GM23338 (cell line): ENCODE measurements at regions not wholly inside any gene's neighbourhood (a gene's known extent, or its start where the extent isn't known, plus 50 kb on each side); places are given as distances from the start of the nearest gene placed in this dataset.

Source experiments
- ATAC-seq: fragments of 200-7000 bp; cut with Tn5 transposase; 3 replicates; pipeline ENCODE4 v1.9.1; 2020
- DNase-seq: peaks from one replicate; pipeline ENCODE4 v3.0.0-alpha.2; 2015; ENCODE audit warnings: low spot score
- H2AFZ ChIP-seq: fragments of 200-600 bp; sonication (generic); 2 replicates; pipeline ENCODE4 v1.8.0; 2016; ENCODE audit warnings: antibody characterized with exemption, mild to moderate bottlenecking, moderate library complexity
- H3F3A ChIP-seq: fragments of 200-600 bp; sonication (generic); replicated peaks from 2 replicates; pipeline ENCODE4 v1.8.0; 2017; ENCODE audit warnings: antibody characterized with exemption, mixed run types, low read depth
- H3K27ac ChIP-seq: fragments of 200-600 bp; sonication (generic); 2 replicates; pipeline ENCODE4 v1.6.1; 2016; ENCODE audit warnings: low read depth
- H3K27me3 ChIP-seq: fragments of 200-600 bp; sonication (generic); 2 replicates; pipeline ENCODE4 v1.8.0; 2016; ENCODE audit warnings: mild to moderate bottlenecking, mixed run types, moderate library complexity; ENCODE audit not compliant: insufficient read depth
- H3K36me3 ChIP-seq: fragments of 200-600 bp; sonication (generic); 2 replicates; pipeline ENCODE4 v1.8.0; 2016; ENCODE audit warnings: mild to moderate bottlenecking; ENCODE audit not compliant: insufficient read depth
- H3K4me1 ChIP-seq: fragments of 200-600 bp; sonication (generic); 2 replicates; pipeline ENCODE4 v1.8.0; 2016; ENCODE audit warnings: mild to moderate bottlenecking, moderate library complexity; ENCODE audit not compliant: insufficient read depth
- H3K4me2 ChIP-seq: fragments of 200-600 bp; sonication (generic); 2 replicates; pipeline ENCODE4 v1.7.1; 2017; ENCODE audit warnings: mixed run types
- H3K4me3 ChIP-seq: fragments of 200-600 bp; sonication (generic); 2 replicates; pipeline ENCODE4 v1.6.1; 2016; ENCODE audit warnings: mixed run types
- H3K79me2 ChIP-seq: fragments of 200-600 bp; sonication (generic); replicated peaks from 2 replicates; pipeline ENCODE4 v1.8.0; 2017; ENCODE audit warnings: mild to moderate bottlenecking; ENCODE audit not compliant: insufficient read depth
- H3K9me2 ChIP-seq: fragments of 200-600 bp; sonication (generic); 2 replicates; pipeline ENCODE4 v1.8.0; 2017; ENCODE audit not compliant: insufficient read depth
- H4K20me1 ChIP-seq: fragments of 200-600 bp; sonication (generic); replicated peaks from 2 replicates; pipeline ENCODE4 v1.8.0; 2017; ENCODE audit warnings: mild to moderate bottlenecking; ENCODE audit not compliant: insufficient read depth
- H3K27ac Mint-ChIP-seq: 2 replicates; pipeline ENCODE4 v1.8.0; 2020; ENCODE audit warnings: inconsistent platforms, mild to moderate bottlenecking, moderate library complexity, mixed read lengths
- H3K27me3 Mint-ChIP-seq: 3 replicates; pipeline ENCODE4 v1.8.0; 2022; ENCODE audit warnings: low read depth, mild to moderate bottlenecking, moderate library complexity, mixed read lengths, inconsistent platforms; ENCODE audit not compliant: insufficient read depth, poor library complexity
- H3K36me3 Mint-ChIP-seq: 3 replicates; pipeline ENCODE4 v1.8.0; 2021; ENCODE audit warnings: low read depth, mild to moderate bottlenecking, inconsistent platforms, moderate library complexity, mixed read lengths
- H3K4me1 Mint-ChIP-seq: 3 replicates; pipeline ENCODE4 v1.8.0; 2020; ENCODE audit warnings: mild to moderate bottlenecking, inconsistent platforms, mixed read lengths
- H3K4me3 Mint-ChIP-seq: 3 replicates; pipeline ENCODE4 v1.8.0; 2021; ENCODE audit warnings: moderate library complexity, mild to moderate bottlenecking, inconsistent platforms, mixed read lengths
- H3K9me3 Mint-ChIP-seq: 3 replicates; pipeline ENCODE4 v1.8.0; 2020; ENCODE audit warnings: moderate library complexity, mild to moderate bottlenecking, inconsistent platforms, mixed read lengths
- CREB1 ChIP-seq: fragments of 250-450 bp; sonication (Bioruptor Pico); IDR thresholded peaks from 2 replicates; pipeline ENCODE4 v1.5.0; 2020; ENCODE audit warnings: low read depth, mild to moderate bottlenecking, moderate library complexity
- EZH2phosphoT487 ChIP-seq: fragments of 200-600 bp; sonication (generic); IDR thresholded peaks from one replicate; pipeline ENCODE4 v1.8.1; 2018; ENCODE audit warnings: antibody characterized with exemption; ENCODE audit not compliant: unreplicated experiment
- JUNB ChIP-seq: IDR thresholded peaks from one replicate; pipeline ENCODE4 v1.6.1; 2016; ENCODE audit warnings: antibody characterized with exemption; ENCODE audit not compliant: unreplicated experiment
- NANOG ChIP-seq: IDR thresholded peaks from 2 replicates; pipeline ENCODE4 v1.6.1; 2016; ENCODE audit warnings: antibody characterized with exemption, borderline replicate concordance
- POLR2AphosphoS5 ChIP-seq: IDR thresholded peaks from 2 replicates; pipeline ENCODE4 v1.6.1; 2016; ENCODE audit warnings: antibody characterized with exemption, low read depth
- STAT1 ChIP-seq: IDR thresholded peaks from one replicate; pipeline ENCODE4 v1.6.1; 2016; ENCODE audit warnings: antibody characterized with exemption; ENCODE audit not compliant: unreplicated experiment
- ZNF114 ChIP-seq: fragments of 250-450 bp; sonication (Bioruptor Pico); IDR thresholded peaks from 2 replicates; pipeline ENCODE4 v1.5.0; 2020; ENCODE audit warnings: mild to moderate bottlenecking, moderate library complexity
- ZNF331 ChIP-seq: fragments of 250-450 bp; sonication (Bioruptor Pico); IDR thresholded peaks from 2 replicates; pipeline ENCODE4 v1.5.0; 2020; ENCODE audit warnings: low read depth, mild to moderate bottlenecking, moderate library complexity
- TF ChIP-seq, protein P1 (sequence below), 2 experiments: fragments of 200-600 bp in 1 of 2; sonication (generic) in 1 of 2; conservative IDR thresholded peaks; 2 replicates each; pipeline versions ENCODE4 v1.5.1 to v1.6.1; 2016 to 2017; ENCODE audit warnings: antibody characterized with exemption in 2 of 2, low read depth in 2 of 2, mild to moderate bottlenecking in 2 of 2, moderate library complexity in 1 of 2
- TF ChIP-seq, protein P2 (sequence below): IDR thresholded peaks from one replicate; pipeline ENCODE4 v1.6.1; 2018; ENCODE audit warnings: antibody characterized with exemption; ENCODE audit not compliant: unreplicated experiment
- TF ChIP-seq, protein P3 (sequence below): IDR thresholded peaks from 2 replicates; pipeline ENCODE4 v1.6.1; 2016; ENCODE audit warnings: antibody characterized with exemption

DNA sequence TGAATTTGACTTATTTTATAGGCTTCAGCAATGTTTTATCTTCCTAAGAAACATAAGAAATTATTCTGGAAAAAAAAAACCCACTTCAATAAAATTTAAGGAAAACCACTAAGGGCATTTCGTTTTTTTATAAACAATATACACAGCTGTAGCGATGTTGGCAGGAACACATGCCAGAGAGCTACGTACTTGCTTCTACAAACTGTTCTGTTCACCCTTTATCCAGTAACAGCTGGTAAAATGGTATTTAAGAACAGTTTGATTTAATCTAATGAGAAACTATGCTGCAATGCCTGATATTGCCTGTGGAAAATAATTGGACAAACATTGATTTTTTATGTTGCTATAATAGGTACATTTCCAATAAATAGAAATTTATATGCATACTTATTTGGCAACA, 137.2 kb upstream of the DACH1 start (continued):
- TF ChIP-seq, protein P1, sequence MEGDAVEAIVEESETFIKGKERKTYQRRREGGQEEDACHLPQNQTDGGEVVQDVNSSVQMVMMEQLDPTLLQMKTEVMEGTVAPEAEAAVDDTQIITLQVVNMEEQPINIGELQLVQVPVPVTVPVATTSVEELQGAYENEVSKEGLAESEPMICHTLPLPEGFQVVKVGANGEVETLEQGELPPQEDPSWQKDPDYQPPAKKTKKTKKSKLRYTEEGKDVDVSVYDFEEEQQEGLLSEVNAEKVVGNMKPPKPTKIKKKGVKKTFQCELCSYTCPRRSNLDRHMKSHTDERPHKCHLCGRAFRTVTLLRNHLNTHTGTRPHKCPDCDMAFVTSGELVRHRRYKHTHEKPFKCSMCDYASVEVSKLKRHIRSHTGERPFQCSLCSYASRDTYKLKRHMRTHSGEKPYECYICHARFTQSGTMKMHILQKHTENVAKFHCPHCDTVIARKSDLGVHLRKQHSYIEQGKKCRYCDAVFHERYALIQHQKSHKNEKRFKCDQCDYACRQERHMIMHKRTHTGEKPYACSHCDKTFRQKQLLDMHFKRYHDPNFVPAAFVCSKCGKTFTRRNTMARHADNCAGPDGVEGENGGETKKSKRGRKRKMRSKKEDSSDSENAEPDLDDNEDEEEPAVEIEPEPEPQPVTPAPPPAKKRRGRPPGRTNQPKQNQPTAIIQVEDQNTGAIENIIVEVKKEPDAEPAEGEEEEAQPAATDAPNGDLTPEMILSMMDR (conservative IDR thresholded peaks at IDR 0.05; ENCODE audit: low read depth in 2 of 2), result no peak
- no peak for TF ChIP-seq JUNB
- no peak for TF ChIP-seq ZNF331 (CRISPR knock-in tag)
- TF ChIP-seq POLR2AphosphoS5, result no peak

GRCh38 chr13:71998223-71998622, 131.2 kb upstream of the DACH1 start:
- H3K4me1 ChIP-seq, result no peaks in the 10 kb centered on the region
- no peaks in the 10 kb centered on the region for H3K27me3 ChIP-seq
- Mint-ChIP-seq H3K4me3 (no peak overlapping the region), H3K27me3 (peaks cover 5% of the 10 kb centered on the region), H3K27ac (no peak overlapping the region), H3K4me1 (no peaks in the 10 kb centered on the region), H3K9me3 (peaks cover 2% of the 10 kb centered on the region; the same call in 1 of the 3 replicates), H3K36me3 (no peaks in the 10 kb centered on the region)
- no peaks in the 10 kb centered on the region for H3F3A ChIP-seq
- H3K4me2 ChIP-seq, result no peak overlapping the region
- DNase-seq (no peak), ATAC-seq (no peak)
- H3K4me3 ChIP-seq, result no peak overlapping the region
- H3K27ac ChIP-seq, result no peak overlapping the region
- no peaks in the 10 kb centered on the region for H3K36me3 ChIP-seq
- no peaks in the 10 kb centered on the region for H3K9me2 ChIP-seq
- no peaks in the 10 kb centered on the region for H4K20me1 ChIP-seq
- no peak overlapping the region for H2AFZ ChIP-seq
- no peaks in the 10 kb centered on the region for H3K79me2 ChIP-seq
- TF ChIP-seq EZH2phosphoT487 (no peak), STAT1 (no peak), JUNB (no peak), CREB1 (CRISPR knock-in tag) (no peak), ZNF331 (CRISPR knock-in tag) (no peak), POLR2AphosphoS5 (no peak), NANOG (no peak), ZNF114 (no peak)
- TF ChIP-seq, protein P1 (conservative IDR thresholded peaks at IDR 0.05; ENCODE audit: low read depth in 2 of 2), result no peak
- TF ChIP-seq, protein P2, sequence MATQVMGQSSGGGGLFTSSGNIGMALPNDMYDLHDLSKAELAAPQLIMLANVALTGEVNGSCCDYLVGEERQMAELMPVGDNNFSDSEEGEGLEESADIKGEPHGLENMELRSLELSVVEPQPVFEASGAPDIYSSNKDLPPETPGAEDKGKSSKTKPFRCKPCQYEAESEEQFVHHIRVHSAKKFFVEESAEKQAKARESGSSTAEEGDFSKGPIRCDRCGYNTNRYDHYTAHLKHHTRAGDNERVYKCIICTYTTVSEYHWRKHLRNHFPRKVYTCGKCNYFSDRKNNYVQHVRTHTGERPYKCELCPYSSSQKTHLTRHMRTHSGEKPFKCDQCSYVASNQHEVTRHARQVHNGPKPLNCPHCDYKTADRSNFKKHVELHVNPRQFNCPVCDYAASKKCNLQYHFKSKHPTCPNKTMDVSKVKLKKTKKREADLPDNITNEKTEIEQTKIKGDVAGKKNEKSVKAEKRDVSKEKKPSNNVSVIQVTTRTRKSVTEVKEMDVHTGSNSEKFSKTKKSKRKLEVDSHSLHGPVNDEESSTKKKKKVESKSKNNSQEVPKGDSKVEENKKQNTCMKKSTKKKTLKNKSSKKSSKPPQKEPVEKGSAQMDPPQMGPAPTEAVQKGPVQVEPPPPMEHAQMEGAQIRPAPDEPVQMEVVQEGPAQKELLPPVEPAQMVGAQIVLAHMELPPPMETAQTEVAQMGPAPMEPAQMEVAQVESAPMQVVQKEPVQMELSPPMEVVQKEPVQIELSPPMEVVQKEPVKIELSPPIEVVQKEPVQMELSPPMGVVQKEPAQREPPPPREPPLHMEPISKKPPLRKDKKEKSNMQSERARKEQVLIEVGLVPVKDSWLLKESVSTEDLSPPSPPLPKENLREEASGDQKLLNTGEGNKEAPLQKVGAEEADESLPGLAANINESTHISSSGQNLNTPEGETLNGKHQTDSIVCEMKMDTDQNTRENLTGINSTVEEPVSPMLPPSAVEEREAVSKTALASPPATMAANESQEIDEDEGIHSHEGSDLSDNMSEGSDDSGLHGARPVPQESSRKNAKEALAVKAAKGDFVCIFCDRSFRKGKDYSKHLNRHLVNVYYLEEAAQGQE, result no peak
- TF ChIP-seq, protein P3, sequence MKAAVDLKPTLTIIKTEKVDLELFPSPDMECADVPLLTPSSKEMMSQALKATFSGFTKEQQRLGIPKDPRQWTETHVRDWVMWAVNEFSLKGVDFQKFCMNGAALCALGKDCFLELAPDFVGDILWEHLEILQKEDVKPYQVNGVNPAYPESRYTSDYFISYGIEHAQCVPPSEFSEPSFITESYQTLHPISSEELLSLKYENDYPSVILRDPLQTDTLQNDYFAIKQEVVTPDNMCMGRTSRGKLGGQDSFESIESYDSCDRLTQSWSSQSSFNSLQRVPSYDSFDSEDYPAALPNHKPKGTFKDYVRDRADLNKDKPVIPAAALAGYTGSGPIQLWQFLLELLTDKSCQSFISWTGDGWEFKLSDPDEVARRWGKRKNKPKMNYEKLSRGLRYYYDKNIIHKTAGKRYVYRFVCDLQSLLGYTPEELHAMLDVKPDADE, result no peak
